BE2C (cell line): ENCODE measurements at regions not wholly inside any gene's neighbourhood (a gene's known extent, or its start where the extent isn't known, plus 50 kb on each side); places are given as distances from the start of the nearest gene placed in this dataset.

ENCODE experiments used
- DNase-seq: peaks from one replicate; pipeline ENCODE4 v3.0.0-alpha.2; 2020
- H3K27me3 ChIP-seq: fragments of 250-450 bp; sonication (Bioruptor Pico); 2 replicates; pipeline ENCODE4 v1.5.1; 2020; ENCODE audit warnings: mild to moderate bottlenecking
- H3K36me3 ChIP-seq: fragments of 250-450 bp; sonication (Bioruptor Pico); 2 replicates; pipeline ENCODE4 v1.5.1; 2020; ENCODE audit warnings: mild to moderate bottlenecking
- H3K4me1 ChIP-seq: fragments of 250-450 bp; sonication (Bioruptor Pico); 2 replicates; pipeline ENCODE4 v1.5.1; 2020
- H3K4me3 ChIP-seq: 2 replicates; pipeline ENCODE4 v1.5.1; 2011; ENCODE audit warnings: low read depth, low read length
- H3K9me3 ChIP-seq: fragments of 250-450 bp; sonication (Bioruptor Pico); 2 replicates; pipeline ENCODE4 v1.5.1; 2020
- TF ChIP-seq, protein P1 (sequence below): IDR thresholded peaks from 2 replicates; pipeline ENCODE4 v1.5.1; 2012; ENCODE audit warnings: mild to moderate bottlenecking, low read depth, low read length

DNA sequence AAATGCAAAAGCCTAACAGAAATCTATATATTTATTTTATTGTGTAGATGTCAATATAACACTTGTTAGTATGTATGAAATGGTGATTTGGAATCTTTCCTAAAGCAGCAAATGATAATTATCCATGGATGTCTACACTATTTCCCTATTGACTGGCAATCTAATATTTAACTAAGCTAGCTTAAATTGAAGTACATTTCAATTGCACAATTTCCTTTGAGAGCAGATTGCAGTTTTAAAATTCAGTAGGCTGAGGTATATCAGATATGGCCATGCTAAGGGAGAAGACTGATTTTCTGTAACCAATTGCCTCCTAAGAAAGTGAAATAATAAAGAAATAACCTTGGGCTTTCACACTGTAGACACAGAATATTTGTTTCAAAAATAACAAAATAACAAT lies 90.1 kb upstream of the KCNJ3 start:
- Histone ChIP-seq H3K9me3 (no peaks in the 10 kb centered on the region), H3K27me3 (no peaks in the 10 kb centered on the region), H3K36me3 (no peaks in the 10 kb centered on the region), H3K4me3 (no peak overlapping the region), H3K4me1 (no peaks in the 10 kb centered on the region)
- DNase-seq: no peak
- TF ChIP-seq, protein P1, sequence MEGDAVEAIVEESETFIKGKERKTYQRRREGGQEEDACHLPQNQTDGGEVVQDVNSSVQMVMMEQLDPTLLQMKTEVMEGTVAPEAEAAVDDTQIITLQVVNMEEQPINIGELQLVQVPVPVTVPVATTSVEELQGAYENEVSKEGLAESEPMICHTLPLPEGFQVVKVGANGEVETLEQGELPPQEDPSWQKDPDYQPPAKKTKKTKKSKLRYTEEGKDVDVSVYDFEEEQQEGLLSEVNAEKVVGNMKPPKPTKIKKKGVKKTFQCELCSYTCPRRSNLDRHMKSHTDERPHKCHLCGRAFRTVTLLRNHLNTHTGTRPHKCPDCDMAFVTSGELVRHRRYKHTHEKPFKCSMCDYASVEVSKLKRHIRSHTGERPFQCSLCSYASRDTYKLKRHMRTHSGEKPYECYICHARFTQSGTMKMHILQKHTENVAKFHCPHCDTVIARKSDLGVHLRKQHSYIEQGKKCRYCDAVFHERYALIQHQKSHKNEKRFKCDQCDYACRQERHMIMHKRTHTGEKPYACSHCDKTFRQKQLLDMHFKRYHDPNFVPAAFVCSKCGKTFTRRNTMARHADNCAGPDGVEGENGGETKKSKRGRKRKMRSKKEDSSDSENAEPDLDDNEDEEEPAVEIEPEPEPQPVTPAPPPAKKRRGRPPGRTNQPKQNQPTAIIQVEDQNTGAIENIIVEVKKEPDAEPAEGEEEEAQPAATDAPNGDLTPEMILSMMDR: no peak

DNA sequence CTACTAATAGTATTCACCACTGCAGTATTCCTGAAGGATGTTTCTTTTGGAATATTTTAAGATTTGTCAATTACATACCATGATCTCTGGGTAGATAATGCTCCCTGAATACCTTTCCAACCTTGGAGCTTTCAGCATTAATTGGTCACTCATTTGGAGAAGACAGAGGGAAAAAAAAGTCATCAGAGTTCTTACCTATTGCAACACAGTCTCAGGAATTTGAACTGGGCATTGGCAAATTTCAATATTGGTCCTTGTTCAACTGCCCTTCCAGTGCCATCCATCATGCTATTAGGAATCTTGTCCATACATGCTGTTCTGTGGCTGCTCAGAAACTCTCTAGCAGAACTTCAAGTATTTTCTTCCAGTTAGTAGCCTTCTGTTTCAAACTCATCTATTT lies 83.6 kb upstream of the KCNJ3 start:
- Histone ChIP-seq H3K4me3 (no peak overlapping the region), H3K36me3 (no peaks in the 10 kb centered on the region), H3K4me1 (no peaks in the 10 kb centered on the region), H3K27me3 (no peaks in the 10 kb centered on the region), H3K9me3 (no peaks in the 10 kb centered on the region)
- TF ChIP-seq, protein P1: no peak
- DNase-seq: no peak

DNA sequence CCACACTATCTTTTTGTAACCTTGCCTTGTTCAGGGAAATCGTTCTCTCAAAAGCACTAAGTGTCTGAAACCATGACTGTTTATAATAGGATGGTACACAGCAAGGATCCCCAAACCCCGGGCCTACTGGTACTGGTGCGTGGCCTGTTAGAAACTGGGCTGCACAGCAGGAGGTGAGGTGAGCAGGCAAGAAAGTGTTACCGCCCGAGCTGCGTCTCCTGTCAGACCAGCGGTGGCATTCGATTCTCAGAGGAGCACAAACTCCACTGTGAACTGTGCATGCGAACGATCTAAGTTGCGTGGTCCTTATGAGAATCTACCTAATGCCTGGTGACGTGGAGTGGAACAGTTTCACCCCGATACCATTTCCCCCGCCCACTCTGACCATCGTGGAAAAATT lies 81.8 kb upstream of the KCNJ3 start:
- Histone ChIP-seq H3K4me3 (no peak overlapping the region), H3K4me1 (no peaks in the 10 kb centered on the region), H3K36me3 (no peaks in the 10 kb centered on the region), H3K9me3 (no peaks in the 10 kb centered on the region), H3K27me3 (no peaks in the 10 kb centered on the region)
- no peak for DNase-seq
- TF ChIP-seq, protein P1: no peak

DNA sequence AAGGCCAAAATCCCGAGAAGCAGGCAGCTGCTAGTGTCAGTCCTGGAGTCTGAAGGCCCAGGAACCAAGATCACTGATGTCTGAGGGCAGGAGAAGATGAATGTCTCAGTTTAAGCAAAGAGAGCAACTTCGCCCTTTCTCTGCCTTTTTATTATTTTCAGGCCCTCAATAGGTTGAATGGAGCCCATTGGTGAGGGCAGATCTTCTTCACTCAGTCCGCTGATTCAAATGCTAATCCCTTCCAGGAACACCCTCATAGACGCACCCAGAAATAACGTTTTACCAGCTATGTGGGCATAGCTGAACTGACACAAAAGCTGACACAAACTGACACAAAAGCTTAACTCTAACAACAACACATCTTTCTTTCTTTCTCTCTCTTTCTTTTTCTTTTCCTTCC lies 78.0 kb upstream of the KCNJ3 start:
- no peak for DNase-seq
- Histone ChIP-seq H3K4me3 (no peak overlapping the region), H3K9me3 (no peaks in the 10 kb centered on the region), H3K4me1 (no peaks in the 10 kb centered on the region), H3K36me3 (no peaks in the 10 kb centered on the region), H3K27me3 (no peaks in the 10 kb centered on the region)
- TF ChIP-seq, protein P1: no peak

DNA sequence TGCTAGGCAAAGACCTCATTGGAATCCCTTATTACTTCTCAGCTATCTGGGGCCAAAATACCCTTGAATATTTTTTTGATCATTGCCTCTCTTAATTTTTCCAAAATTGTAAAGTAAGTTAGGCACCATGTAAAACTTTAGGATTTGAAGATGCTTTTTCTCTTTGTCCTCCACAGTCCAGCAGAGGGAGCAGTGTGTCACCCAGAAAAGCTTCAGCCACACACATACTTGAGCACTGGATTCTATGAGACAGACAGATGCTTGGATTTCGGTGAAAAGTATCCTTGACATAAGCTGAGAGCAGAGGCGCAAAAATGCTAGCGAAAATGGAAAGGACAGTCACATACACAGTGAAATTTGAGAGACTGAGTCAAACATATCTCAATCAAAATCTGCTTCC lies 74.7 kb upstream of the KCNJ3 start:
- TF ChIP-seq, protein P1: peak; percentile 61
- Histone ChIP-seq H3K4me1 (no peaks in the 10 kb centered on the region), H3K9me3 (no peaks in the 10 kb centered on the region), H3K36me3 (no peaks in the 10 kb centered on the region), H3K4me3 (no peak overlapping the region), H3K27me3 (no peaks in the 10 kb centered on the region)
- DNase-seq: peak; percentile 18

DNA sequence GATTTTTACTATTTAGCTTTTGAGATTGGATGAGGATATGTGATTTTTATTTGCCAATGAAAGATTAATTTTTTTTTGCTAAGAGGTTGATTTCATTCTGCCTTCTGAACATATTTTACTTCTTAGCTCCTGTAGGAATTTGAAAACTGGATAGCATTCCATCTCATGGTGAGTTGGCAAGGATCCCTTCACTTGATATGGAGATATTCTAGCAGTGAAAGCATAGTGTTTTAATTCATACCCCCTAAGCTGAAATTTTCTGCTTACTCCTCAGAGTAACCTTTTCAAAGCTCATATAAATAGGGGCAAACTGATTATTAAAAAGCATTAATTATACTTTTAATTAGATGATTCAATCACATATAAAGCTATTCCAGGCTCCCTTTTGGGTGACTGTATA lies 61.0 kb upstream of the KCNJ3 start:
- no peak for DNase-seq
- Histone ChIP-seq H3K4me1 (no peaks in the 10 kb centered on the region), H3K9me3 (no peaks in the 10 kb centered on the region), H3K36me3 (no peaks in the 10 kb centered on the region), H3K4me3 (no peak overlapping the region), H3K27me3 (no peaks in the 10 kb centered on the region)
- TF ChIP-seq, protein P1: no peak
